ENCODE measurements at regions not wholly inside any gene's neighbourhood (a gene's known extent, or its start where the extent isn't known, plus 50 kb on each side); places are given as distances from the start of the nearest gene placed in this dataset.

DNA sequence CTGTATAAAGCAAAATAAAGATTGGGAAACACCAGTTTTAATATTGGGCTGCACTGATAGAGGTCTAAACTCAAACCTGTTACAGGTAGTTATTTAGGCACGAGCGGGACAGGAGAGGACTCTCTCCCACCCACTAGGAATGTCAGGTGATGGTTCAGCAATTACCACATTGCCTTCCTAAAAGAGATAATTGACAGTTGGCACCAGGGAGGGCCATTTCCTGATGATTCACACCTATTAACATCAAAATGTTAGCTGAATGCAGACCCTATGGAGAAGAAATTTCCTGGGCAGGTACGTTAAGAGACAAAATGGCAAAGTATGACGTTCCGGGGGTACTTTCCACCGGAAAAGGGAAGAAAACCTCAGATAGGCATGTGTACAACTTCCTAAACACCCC is 272.6 kb downstream of the SDHAF3 start:
- Histone ChIP-seq H3K4me2 (no peak overlapping the region), H3K27ac (ENCODE audit: low read depth) (no peak overlapping the region), H3K9me2 (ENCODE audit: insufficient read depth) (no peaks in the 10 kb centered on the region; the same call in 1 of the 2 replicates), H2AFZ (no peak overlapping the region), H4K20me1 (replicated peaks; ENCODE audit: insufficient read depth) (no peaks in the 10 kb centered on the region), H3K79me2 (replicated peaks; ENCODE audit: insufficient read depth) (no peaks in the 10 kb centered on the region), H3K36me3 (ENCODE audit: insufficient read depth) (no peaks in the 10 kb centered on the region), H3K4me3 (no peak overlapping the region), H3K4me1 (ENCODE audit: insufficient read depth) (no peaks in the 10 kb centered on the region), H3K27me3 (ENCODE audit: insufficient read depth) (no peaks in the 10 kb centered on the region), H3F3A (replicated peaks; ENCODE audit: low read depth) (no peaks in the 10 kb centered on the region)
- peaks cover 12% of the 10 kb centered on the region; the same call in 2 of the 3 replicates for H3K4me1 Mint-ChIP-seq
- ATAC-seq (no peak), DNase-seq (ENCODE audit: low spot score) (peak; percentile 10)
- no peak for TF ChIP-seq ZNF331 (CRISPR knock-in tag; IDR thresholded peaks at IDR 0.05; ENCODE audit: low read depth)
- TF ChIP-seq STAT1 (IDR thresholded peaks at IDR 0.05; ENCODE audit: unreplicated experiment) = no peak
- peak; percentile 70; the same call in 1 of the 2 replicates for TF ChIP-seq NANOG (IDR thresholded peaks at IDR 0.05; ENCODE audit: borderline replicate concordance)
- no peak for TF ChIP-seq POLR2AphosphoS5 (IDR thresholded peaks at IDR 0.05; ENCODE audit: low read depth)
- TF ChIP-seq, protein P1, sequence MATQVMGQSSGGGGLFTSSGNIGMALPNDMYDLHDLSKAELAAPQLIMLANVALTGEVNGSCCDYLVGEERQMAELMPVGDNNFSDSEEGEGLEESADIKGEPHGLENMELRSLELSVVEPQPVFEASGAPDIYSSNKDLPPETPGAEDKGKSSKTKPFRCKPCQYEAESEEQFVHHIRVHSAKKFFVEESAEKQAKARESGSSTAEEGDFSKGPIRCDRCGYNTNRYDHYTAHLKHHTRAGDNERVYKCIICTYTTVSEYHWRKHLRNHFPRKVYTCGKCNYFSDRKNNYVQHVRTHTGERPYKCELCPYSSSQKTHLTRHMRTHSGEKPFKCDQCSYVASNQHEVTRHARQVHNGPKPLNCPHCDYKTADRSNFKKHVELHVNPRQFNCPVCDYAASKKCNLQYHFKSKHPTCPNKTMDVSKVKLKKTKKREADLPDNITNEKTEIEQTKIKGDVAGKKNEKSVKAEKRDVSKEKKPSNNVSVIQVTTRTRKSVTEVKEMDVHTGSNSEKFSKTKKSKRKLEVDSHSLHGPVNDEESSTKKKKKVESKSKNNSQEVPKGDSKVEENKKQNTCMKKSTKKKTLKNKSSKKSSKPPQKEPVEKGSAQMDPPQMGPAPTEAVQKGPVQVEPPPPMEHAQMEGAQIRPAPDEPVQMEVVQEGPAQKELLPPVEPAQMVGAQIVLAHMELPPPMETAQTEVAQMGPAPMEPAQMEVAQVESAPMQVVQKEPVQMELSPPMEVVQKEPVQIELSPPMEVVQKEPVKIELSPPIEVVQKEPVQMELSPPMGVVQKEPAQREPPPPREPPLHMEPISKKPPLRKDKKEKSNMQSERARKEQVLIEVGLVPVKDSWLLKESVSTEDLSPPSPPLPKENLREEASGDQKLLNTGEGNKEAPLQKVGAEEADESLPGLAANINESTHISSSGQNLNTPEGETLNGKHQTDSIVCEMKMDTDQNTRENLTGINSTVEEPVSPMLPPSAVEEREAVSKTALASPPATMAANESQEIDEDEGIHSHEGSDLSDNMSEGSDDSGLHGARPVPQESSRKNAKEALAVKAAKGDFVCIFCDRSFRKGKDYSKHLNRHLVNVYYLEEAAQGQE (IDR thresholded peaks at IDR 0.05; ENCODE audit: unreplicated experiment) = no peak
- TF ChIP-seq CREB1 (CRISPR knock-in tag; IDR thresholded peaks at IDR 0.05; ENCODE audit: low read depth) = no peak
- no peaks in the 10 kb centered on the region for H3K36me3 Mint-ChIP-seq (ENCODE audit: low read depth)
- H3K9me3 Mint-ChIP-seq = no peaks in the 10 kb centered on the region
- no peak overlapping the region for H3K4me3 Mint-ChIP-seq
- H3K27ac Mint-ChIP-seq = peak overlapping the region; percentile 53
- no peaks in the 10 kb centered on the region for H3K27me3 Mint-ChIP-seq (ENCODE audit: insufficient read depth, low read depth, poor library complexity)

DNA sequence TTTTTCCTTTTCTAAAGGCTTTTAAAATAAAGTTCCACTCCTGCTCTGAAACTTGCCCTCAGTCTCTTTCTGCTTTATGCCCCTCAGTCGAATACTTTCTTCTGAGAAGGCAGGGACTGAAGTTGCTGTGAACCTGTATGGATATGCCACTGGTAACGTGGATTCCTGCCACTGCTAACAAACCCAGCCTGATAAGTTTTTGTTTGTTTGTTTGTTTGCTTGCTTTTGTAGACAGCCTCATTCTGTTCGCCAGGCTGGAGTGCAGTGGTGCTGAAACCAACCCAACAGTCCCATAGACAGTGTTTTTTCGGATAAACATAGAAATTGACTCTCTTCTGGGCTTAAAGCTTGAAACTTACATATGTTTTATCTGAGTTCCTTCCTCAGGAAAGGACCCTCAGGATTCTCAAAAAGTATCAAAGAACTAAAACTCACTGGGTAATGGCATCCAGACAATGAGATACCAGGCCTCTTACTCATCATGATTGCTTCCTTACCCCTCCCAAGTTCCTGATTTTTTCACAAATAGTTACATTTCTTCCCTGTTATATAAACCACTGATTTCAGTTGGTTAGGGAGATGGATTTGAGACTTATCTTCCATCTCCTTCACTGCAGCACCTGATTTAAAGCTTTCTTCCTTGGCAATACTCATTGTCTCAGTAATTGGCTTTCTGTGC is 273.6 kb downstream of the SDHAF3 start:
- no peaks in the 10 kb centered on the region for H3K27me3 Mint-ChIP-seq (ENCODE audit: insufficient read depth, low read depth, poor library complexity)
- Histone ChIP-seq H2AFZ (peak overlapping the region; percentile 66; the same call in 1 of the 2 replicates), H3F3A (replicated peaks; ENCODE audit: low read depth) (no peaks in the 10 kb centered on the region), H3K79me2 (replicated peaks; ENCODE audit: insufficient read depth) (no peaks in the 10 kb centered on the region), H3K27me3 (ENCODE audit: insufficient read depth) (no peaks in the 10 kb centered on the region), H3K27ac (ENCODE audit: low read depth) (no peak overlapping the region), H3K9me2 (ENCODE audit: insufficient read depth) (no peaks in the 10 kb centered on the region; the same call in 1 of the 2 replicates), H3K4me1 (ENCODE audit: insufficient read depth) (no peaks in the 10 kb centered on the region), H4K20me1 (replicated peaks; ENCODE audit: insufficient read depth) (no peaks in the 10 kb centered on the region), H3K4me3 (no peak overlapping the region), H3K36me3 (ENCODE audit: insufficient read depth) (no peaks in the 10 kb centered on the region), H3K4me2 (no peak overlapping the region)
- no peak for TF ChIP-seq NANOG (IDR thresholded peaks at IDR 0.05; ENCODE audit: borderline replicate concordance)
- no peak for TF ChIP-seq ZNF114 (CRISPR knock-in tag; IDR thresholded peaks at IDR 0.05)
- no peak for TF ChIP-seq POLR2AphosphoS5 (IDR thresholded peaks at IDR 0.05; ENCODE audit: low read depth)
- TF ChIP-seq, protein P1 (IDR thresholded peaks at IDR 0.05; ENCODE audit: unreplicated experiment) = no peak
- no peak for TF ChIP-seq EZH2 (IDR thresholded peaks at IDR 0.05; ENCODE audit: low read depth, unreplicated experiment)
- TF ChIP-seq ZNF331 (CRISPR knock-in tag; IDR thresholded peaks at IDR 0.05; ENCODE audit: low read depth) = no peak
- TF ChIP-seq CREB1 (CRISPR knock-in tag; IDR thresholded peaks at IDR 0.05; ENCODE audit: low read depth) = no peak
- no peak for DNase-seq (ENCODE audit: low spot score)
- no peak for ATAC-seq
- no peaks in the 10 kb centered on the region for H3K36me3 Mint-ChIP-seq (ENCODE audit: low read depth)
- no peaks in the 10 kb centered on the region for H3K9me3 Mint-ChIP-seq
- H3K4me3 Mint-ChIP-seq = no peak overlapping the region
- peaks cover 12% of the 10 kb centered on the region; the same call in 2 of the 3 replicates for H3K4me1 Mint-ChIP-seq
- no peak overlapping the region for H3K27ac Mint-ChIP-seq

Data from GM23338 (cell line).